Thoracic aorta (tissue), 2 donors: ENCODE measurements at regions not wholly inside any gene's neighbourhood (a gene's known extent, or its start where the extent isn't known, plus 50 kb on each side); places are given as distances from the start of the nearest gene placed in this dataset.

Experiments
- ATAC-seq: fragments of 150-250 bp; one replicate; pipeline ENCODE4 v1.8.0; 2017; ENCODE audit warnings: low read depth; ENCODE audit not compliant: insufficient number of reproducible peaks, low FRiP score
- DNase-seq: peaks from one replicate; pipeline ENCODE4 v3.0.0-alpha.2; 2020; ENCODE audit warnings: low spot score
- H3K27ac ChIP-seq, 2 donors: fragments of 200-600 bp; sonication (generic); 1 replicate in 1 of 2; 2 replicates in 1 of 2; pipeline ENCODE4 v1.5.1; 2016; ENCODE audit warnings: mild to moderate bottlenecking in 2 of 2, moderate library complexity in 2 of 2
- H3K27me3 ChIP-seq: fragments of 200-600 bp; sonication (generic); replicated peaks from 2 replicates; pipeline ENCODE4 v1.6.0; 2016; ENCODE audit warnings: mild to moderate bottlenecking; ENCODE audit not compliant: insufficient read depth
- H3K36me3 ChIP-seq: fragments of 200-600 bp; sonication (generic); one replicate; pipeline ENCODE4 v1.5.1; 2016
- H3K4me1 ChIP-seq, 2 donors: fragments of 200-600 bp; sonication (generic); 1 replicate in 1 of 2; 2 replicates in 1 of 2; pipeline versions ENCODE4 v1.5.1 to v1.6.0; 2016; ENCODE audit warnings: low read depth in 2 of 2, mild to moderate bottlenecking in 1 of 2; ENCODE audit not compliant: control insufficient read depth in 1 of 2
- H3K4me3 ChIP-seq: fragments of 200-600 bp; sonication (generic); 2 replicates; pipeline ENCODE4 v1.5.1; 2016; ENCODE audit warnings: mild to moderate bottlenecking
- H3K9me3 ChIP-seq: fragments of 200-600 bp; sonication (generic); 2 replicates; pipeline ENCODE4 v1.5.1; 2016
- CTCF ChIP-seq: fragments of 200-600 bp; sonication (generic); IDR thresholded peaks from one replicate; pipeline ENCODE4 v1.5.1; 2019; ENCODE audit warnings: antibody characterized with exemption

DNA sequence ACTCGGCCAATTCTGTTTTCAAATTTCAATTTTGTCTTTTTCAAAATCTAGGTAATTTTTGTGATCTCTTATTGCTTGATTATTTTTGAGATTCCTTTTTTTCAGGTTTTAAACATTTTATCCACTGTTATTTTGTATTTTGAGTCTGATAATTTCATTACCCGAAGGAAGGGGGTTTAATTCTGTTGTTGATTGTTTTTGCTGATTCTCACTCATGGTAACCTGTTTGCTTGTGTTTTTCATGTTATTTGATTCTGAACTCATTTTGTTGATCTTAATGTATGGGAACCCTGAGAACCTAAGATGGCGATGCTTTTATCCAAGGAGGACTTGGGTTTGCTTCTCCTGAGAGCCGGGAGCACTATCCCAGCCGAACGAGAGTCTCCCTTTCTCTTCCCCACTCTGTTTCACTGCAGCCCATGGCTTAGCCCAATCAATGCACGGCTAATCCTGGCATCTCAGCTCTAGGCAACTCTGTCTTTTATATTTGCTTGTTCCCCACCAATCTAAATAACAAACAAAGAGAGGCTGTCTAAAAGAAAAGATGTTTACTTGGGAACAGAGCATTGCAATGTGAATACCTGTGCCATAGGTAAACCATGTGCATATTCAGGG is 73.2 kb upstream of the ZCCHC2 start:
- H3K4me1 ChIP-seq = peaks cover 0 to 17% of the 10 kb centered on the region in 2 donors
- H3K36me3 ChIP-seq = no peaks in the 10 kb centered on the region
- no peaks in the 10 kb centered on the region for H3K27me3 ChIP-seq
- no peak for TF ChIP-seq CTCF
- no peak overlapping the region for H3K4me3 ChIP-seq
- ATAC-seq (no peak), DNase-seq (no peak)
- H3K9me3 ChIP-seq = no peaks in the 10 kb centered on the region
- no peak overlapping the region for H3K27ac ChIP-seq

DNA sequence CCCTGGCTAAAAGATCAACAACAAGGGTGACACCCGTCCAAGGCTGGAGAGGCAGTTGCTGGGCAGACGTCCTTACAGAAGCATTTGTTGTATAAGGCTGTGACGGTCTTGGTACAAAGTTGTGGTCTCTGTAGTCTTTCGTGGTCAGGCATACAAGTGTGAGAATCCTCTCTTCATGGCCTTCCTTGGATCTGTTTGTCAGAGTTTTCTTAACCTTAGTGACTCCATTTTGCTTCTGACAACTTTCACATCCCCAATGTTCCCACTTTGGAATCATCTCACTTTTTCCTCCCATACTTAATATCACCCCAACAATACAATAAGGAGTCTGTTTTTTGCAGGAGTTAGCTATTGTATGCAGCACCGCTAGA is 72.7 kb upstream of the ZCCHC2 start:
- Histone ChIP-seq H3K27ac (peak overlapping the region in 1 of 2 donors; percentile 10), H3K36me3 (no peaks in the 10 kb centered on the region), H3K4me3 (no peak overlapping the region), H3K4me1 (peaks cover 0 to 17% of the 10 kb centered on the region in 2 donors), H3K9me3 (no peaks in the 10 kb centered on the region), H3K27me3 (no peaks in the 10 kb centered on the region)
- no peak for DNase-seq
- no peak for TF ChIP-seq CTCF
- no peak for ATAC-seq

- Histone ChIP-seq H3K4me1 (peaks cover 0 to 17% of the 10 kb centered on the region in 2 donors), H3K4me3 (no peak overlapping the region), H3K9me3 (no peaks in the 10 kb centered on the region), H3K36me3 (no peaks in the 10 kb centered on the region), H3K27ac (peak overlapping the region; percentile 10 to 45), H3K27me3 (no peaks in the 10 kb centered on the region)
- peak; percentile 77 for DNase-seq
- no peak for TF ChIP-seq CTCF
- peak; percentile 85 for ATAC-seq
These were observed 72.0 kb upstream of the ZCCHC2 start for GRCh38 chr18:62450546-62451410.

GRCh38 chr18:62452280-62452831 is 70.5 kb upstream of the ZCCHC2 start:
- no peak for TF ChIP-seq CTCF
- Histone ChIP-seq H3K4me3 (no peak overlapping the region), H3K36me3 (no peaks in the 10 kb centered on the region), H3K4me1 (peaks cover 0 to 17% of the 10 kb centered on the region in 2 donors), H3K9me3 (no peaks in the 10 kb centered on the region), H3K27me3 (no peaks in the 10 kb centered on the region), H3K27ac (no peak overlapping the region)
- DNase-seq (no peak), ATAC-seq (no peak)

GRCh38 chr18:62453864-62454263 is 69.0 kb upstream of the ZCCHC2 start:
- DNase-seq = no peak
- no peak for TF ChIP-seq CTCF
- Histone ChIP-seq H3K27ac (no peak overlapping the region), H3K27me3 (no peaks in the 10 kb centered on the region), H3K36me3 (no peaks in the 10 kb centered on the region), H3K9me3 (no peaks in the 10 kb centered on the region), H3K4me1 (peaks cover 0 to 17% of the 10 kb centered on the region in 2 donors), H3K4me3 (no peak overlapping the region)
- no peak for ATAC-seq
